K562 (cell line): ENCODE measurements at regions not wholly inside any gene's neighbourhood (a gene's known extent, or its start where the extent isn't known, plus 50 kb on each side); places are given as distances from the start of the nearest gene placed in this dataset.

ENCODE experiments used
- ATAC-seq: fragments of 200-7000 bp; cut with Tn5 transposase; 3 replicates; pipeline ENCODE4 v1.9.1; 2020; ENCODE audit warnings: moderate library complexity
- BruUV-seq: library from RNA; stranded (reverse); fragments of 400-500 nt; replicated peaks from 2 replicates; lab custom pipeline; 2021; lab: Mats Ljungman, UMichigan
- CTCF ChIA-PET: fragments of 300-600 bp; formaldehyde crosslinking; extraction: SDS; loops from one replicate; lab custom pipeline; 2021; ENCODE audit warnings: low intra/inter-chr PET ratio; lab: Yijun Ruan, JAX
- POLR2A ChIA-PET: fragments of 300-600, 350-650 bp; sonication (Branson Sonifier 250); formaldehyde crosslinking; extraction: SDS; loops from one replicate; lab custom pipeline; 2021; ENCODE audit warnings: antibody characterized with exemption, inconsistent platforms; lab: Yijun Ruan, JAX
- DNase-seq, 4 experiments: peaks; one replicate each; pipeline versions ENCODE4 v3.0.0 to v3.0.0-alpha.2; 2011 to 2018; ENCODE audit warnings: low spot score in 3 of 4, mixed read lengths in 3 of 4; ENCODE audit errors: extremely low read depth in 1 of 4
- FAIRE-seq: peaks from 2 replicates; lab custom pipeline; 2011; peaks lifted over from hg19 to GRCh38; lab: Jason Lieb, UNC
- H2AFZ ChIP-seq: 2 replicates; pipeline ENCODE4 v1.6.0; 2011; ENCODE audit warnings: low read depth, low read length, control low read depth, inconsistent platforms
- H3K27ac ChIP-seq: fragments of 200-600 bp; 3 replicates; pipeline ENCODE4 v1.8.0; 2011; ENCODE audit warnings: low read depth, mild to moderate bottlenecking, control low read depth, inconsistent platforms, low read length, moderate library complexity, mixed read lengths; ENCODE audit errors: extremely low read depth
- H3K27me3 ChIP-seq, 2 experiments: fragments of 300-600 bp in 1 of 2; 2 replicates in 1 of 2; 3 replicates in 1 of 2; pipeline versions ENCODE4 v1.6.0 to v1.8.0; 2011; ENCODE audit warnings: inconsistent platforms in 2 of 2, low read length in 2 of 2, mild to moderate bottlenecking in 1 of 2, mixed read lengths in 1 of 2, moderate library complexity in 1 of 2; ENCODE audit not compliant: control insufficient read depth in 2 of 2, insufficient read depth in 2 of 2
- H3K36me3 ChIP-seq: fragments of 300-600 bp; 3 replicates; pipeline ENCODE4 v1.8.0; 2011; ENCODE audit warnings: mild to moderate bottlenecking, low read length, inconsistent platforms; ENCODE audit not compliant: control insufficient read depth, insufficient read depth
- H3K4me1 ChIP-seq, 2 experiments: fragments of 200-600 bp in 1 of 2; replicated peaks in 1 of 2; 2 replicates in 1 of 2; 3 replicates in 1 of 2; pipeline versions ENCODE4 v1.5.1 to v1.8.0; 2011; ENCODE audit warnings: inconsistent platforms in 2 of 2, low read length in 2 of 2, mild to moderate bottlenecking in 1 of 2, mixed read lengths in 1 of 2, moderate library complexity in 1 of 2; ENCODE audit not compliant: control insufficient read depth in 2 of 2, insufficient read depth in 2 of 2
- H3K4me2 ChIP-seq: 2 replicates; pipeline ENCODE4 v1.6.1; 2011; ENCODE audit warnings: low read length, control low read depth, inconsistent platforms, mixed read lengths; ENCODE audit not compliant: insufficient read depth
- H3K4me3 ChIP-seq: fragments of 200-600 bp; sonication (generic), shearing (Covaris generic); 2 replicates; pipeline ENCODE4 v1.5.1; 2016; ENCODE audit warnings: control low read depth, inconsistent platforms
- H3K79me2 ChIP-seq: fragments of 200-600 bp; 3 replicates; pipeline ENCODE4 v1.8.0; 2011; ENCODE audit warnings: low read length, inconsistent platforms; ENCODE audit not compliant: control insufficient read depth, insufficient read depth
- H3K9ac ChIP-seq, 2 experiments: 2 replicates each; pipeline versions ENCODE4 v1.6.0 to v1.6.1; 2011; ENCODE audit warnings: low read depth in 2 of 2, low read length in 2 of 2, control low read depth in 1 of 2, inconsistent platforms in 1 of 2, mild to moderate bottlenecking in 1 of 2, mixed read lengths in 1 of 2; ENCODE audit not compliant: insufficient read depth in 1 of 2
- H3K9me1 ChIP-seq: one replicate; pipeline ENCODE4 v1.6.0; 2011; ENCODE audit warnings: inconsistent platforms, mild to moderate bottlenecking, low read length, moderate library complexity; ENCODE audit not compliant: control insufficient read depth, insufficient read depth
- H3K9me3 ChIP-seq: replicated peaks from 2 replicates; pipeline ENCODE4 v1.5.1; 2011; ENCODE audit warnings: low read depth, low read length, inconsistent platforms; ENCODE audit not compliant: control insufficient read depth, insufficient read depth
- H4K20me1 ChIP-seq: replicated peaks from 2 replicates; pipeline ENCODE4 v1.6.1; 2011; ENCODE audit warnings: low read length, inconsistent platforms, mixed read lengths; ENCODE audit not compliant: control insufficient read depth, insufficient read depth
- EGR1 ChIP-seq: fragments of 450-650 bp; conservative IDR thresholded peaks from 2 replicates; pipeline ENCODE4 v1.6.1; 2017; ENCODE audit warnings: mild to moderate bottlenecking
- TAF7 ChIP-seq: fragments of 450-650 bp; IDR thresholded peaks from 2 replicates; pipeline ENCODE4 v1.6.1; 2016; ENCODE audit warnings: missing genetic modification characterization, missing compliant biosample characterization
- ZNF561 ChIP-seq: fragments of 450-650 bp; formaldehyde crosslinking; conservative IDR thresholded peaks from 2 replicates; pipeline ENCODE4 v1.4.0; 2020; ENCODE audit warnings: mild to moderate bottlenecking, moderate library complexity
- WGBS: fragments of 100-300 bp; shearing (Covaris generic); methylation state at CpG from one replicate; pipeline ENCODE4 v1.1.6; 2016; ENCODE audit warnings: low coverage, mixed read lengths; ENCODE audit not compliant: insufficient coverage; ENCODE audit errors: missing lambda C conversion rate; 5-methylcytosine and 5-hydroxymethylcytosine counted together
- in situ Hi-C: fragments of 300-500 bp; cut with MboI; formaldehyde crosslinking; loops from 4 replicates; pipeline ENCODE4 v1.15.0; 2018; ENCODE audit warnings: inconsistent platforms, mixed read lengths
- intact Hi-C: fragments of 100-400 bp; cut with micrococcal nuclease; formaldehyde crosslinking; loops from 2 replicates; pipeline ENCODE4 v1.14.2; 2022
- TF ChIP-seq, protein P1 (sequence below): fragments of 250-450 bp; sonication (Bioruptor Pico); IDR thresholded peaks from 2 replicates; pipeline ENCODE4 v1.4.0; 2020; ENCODE audit warnings: mild to moderate bottlenecking
- TF ChIP-seq, protein P2 (sequence below): fragments of 250-450 bp; sonication (Bioruptor Pico); IDR thresholded peaks from 2 replicates; pipeline ENCODE4 v1.5.0; 2021; ENCODE audit warnings: mild to moderate bottlenecking, borderline replicate concordance

DNA sequence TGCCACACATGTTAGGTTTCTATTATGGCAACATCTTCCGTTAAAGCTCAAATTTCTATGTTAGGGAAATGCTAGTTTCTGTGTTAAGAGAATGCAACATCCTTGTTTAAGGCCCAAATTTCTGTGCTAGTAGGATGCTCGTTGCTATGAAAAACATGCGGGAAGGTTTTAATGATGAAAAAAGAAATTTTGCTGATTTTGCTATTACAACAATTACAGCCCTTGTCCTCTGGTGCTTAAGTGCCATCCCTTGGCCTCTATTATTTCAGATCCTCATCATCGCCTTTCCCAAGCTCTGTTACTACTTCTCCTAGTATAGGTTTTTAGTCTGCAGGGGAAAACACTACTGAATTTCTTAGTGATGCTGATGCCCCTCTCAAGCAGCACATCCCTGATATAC, 412.6 kb upstream of the NDST3 start:
- intact Hi-C loops = no loop called here
- no peak overlapping the region for H3K9ac ChIP-seq
- FAIRE-seq = no peak
- no peak for ATAC-seq
- no peaks in the 10 kb centered on the region for H3K36me3 ChIP-seq
- H2AFZ ChIP-seq = no peak overlapping the region
- ChIA-PET POLR2A (no interaction called here), CTCF (no interaction called here)
- H3K4me2 ChIP-seq = no peak overlapping the region
- no peaks in the 10 kb centered on the region for H3K79me2 ChIP-seq
- H3K27me3 ChIP-seq = no peaks in the 10 kb centered on the region
- no peaks in the 10 kb centered on the region for H3K9me3 ChIP-seq
- H3K9me1 ChIP-seq = no peaks in the 10 kb centered on the region
- no peak for DNase-seq
- 2% methylated on average over 4 of the region's 4 CpGs for WGBS
- H4K20me1 ChIP-seq = no peaks in the 10 kb centered on the region
- in situ Hi-C loops = no loop called here
- no peaks in the 10 kb centered on the region for H3K4me1 ChIP-seq
- TF ChIP-seq TAF7 (tag) (no peak), EGR1 (no peak), ZNF561 (CRISPR knock-in tag) (no peak)
- TF ChIP-seq, protein P1, sequence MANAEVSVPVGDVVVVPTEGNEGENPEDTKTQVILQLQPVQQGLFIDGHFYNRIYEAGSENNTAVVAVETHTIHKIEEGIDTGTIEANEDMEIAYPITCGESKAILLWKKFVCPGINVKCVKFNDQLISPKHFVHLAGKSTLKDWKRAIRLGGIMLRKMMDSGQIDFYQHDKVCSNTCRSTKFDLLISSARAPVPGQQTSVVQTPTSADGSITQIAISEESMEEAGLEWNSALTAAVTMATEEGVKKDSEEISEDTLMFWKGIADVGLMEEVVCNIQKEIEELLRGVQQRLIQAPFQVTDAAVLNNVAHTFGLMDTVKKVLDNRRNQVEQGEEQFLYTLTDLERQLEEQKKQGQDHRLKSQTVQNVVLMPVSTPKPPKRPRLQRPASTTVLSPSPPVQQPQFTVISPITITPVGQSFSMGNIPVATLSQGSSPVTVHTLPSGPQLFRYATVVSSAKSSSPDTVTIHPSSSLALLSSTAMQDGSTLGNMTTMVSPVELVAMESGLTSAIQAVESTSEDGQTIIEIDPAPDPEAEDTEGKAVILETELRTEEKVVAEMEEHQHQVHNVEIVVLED (CRISPR knock-in tag) = no peak
- TF ChIP-seq, protein P2, sequence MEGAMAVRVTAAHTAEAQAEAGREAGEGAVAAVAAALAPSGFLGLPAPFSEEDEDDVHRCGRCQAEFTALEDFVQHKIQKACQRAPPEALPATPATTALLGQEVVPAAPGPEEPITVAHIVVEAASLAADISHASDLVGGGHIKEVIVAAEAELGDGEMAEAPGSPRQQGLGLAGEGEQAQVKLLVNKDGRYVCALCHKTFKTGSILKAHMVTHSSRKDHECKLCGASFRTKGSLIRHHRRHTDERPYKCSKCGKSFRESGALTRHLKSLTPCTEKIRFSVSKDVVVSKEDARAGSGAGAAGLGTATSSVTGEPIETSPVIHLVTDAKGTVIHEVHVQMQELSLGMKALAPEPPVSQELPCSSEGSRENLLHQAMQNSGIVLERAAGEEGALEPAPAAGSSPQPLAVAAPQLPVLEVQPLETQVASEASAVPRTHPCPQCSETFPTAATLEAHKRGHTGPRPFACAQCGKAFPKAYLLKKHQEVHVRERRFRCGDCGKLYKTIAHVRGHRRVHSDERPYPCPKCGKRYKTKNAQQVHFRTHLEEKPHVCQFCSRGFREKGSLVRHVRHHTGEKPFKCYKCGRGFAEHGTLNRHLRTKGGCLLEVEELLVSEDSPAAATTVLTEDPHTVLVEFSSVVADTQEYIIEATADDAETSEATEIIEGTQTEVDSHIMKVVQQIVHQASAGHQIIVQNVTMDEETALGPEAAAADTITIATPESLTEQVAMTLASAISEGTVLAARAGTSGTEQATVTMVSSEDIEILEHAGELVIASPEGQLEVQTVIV = no peak
- H3K27ac ChIP-seq = no peak overlapping the region
- no peak overlapping the region for H3K4me3 ChIP-seq
- no TSS peak for BruUV-seq
